ENCODE measurements at regions not wholly inside any gene's neighbourhood (a gene's known extent, or its start where the extent isn't known, plus 50 kb on each side); places are given as distances from the start of the nearest gene placed in this dataset.

DNA sequence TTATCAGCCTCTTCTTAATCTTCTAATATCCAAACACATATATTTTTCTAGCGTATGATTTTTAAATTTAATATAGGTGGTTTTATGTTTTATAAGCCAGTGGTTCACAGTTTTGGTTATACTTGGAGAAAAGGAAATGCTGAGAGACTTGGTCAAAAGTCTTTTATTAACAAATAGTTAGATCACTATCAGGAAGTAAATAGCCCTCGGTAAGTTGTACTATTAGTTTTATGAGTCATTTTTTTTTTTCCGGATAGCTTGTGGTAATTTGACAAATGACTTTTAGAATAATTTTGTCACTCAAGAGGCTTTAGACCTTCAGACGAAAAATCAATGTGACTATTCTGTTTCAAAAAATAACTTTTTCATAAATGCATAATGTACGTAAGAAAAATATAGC is 232.2 kb upstream of the ROBO1 start:
- no peaks in the 10 kb centered on the region for H3K9me3 ChIP-seq
- WGBS, 2 donors = 72 to 78% methylated on average over 5 of the region's 5 CpGs
- H3K4me3 ChIP-seq = no peak overlapping the region
- no peaks in the 10 kb centered on the region for H3K36me3 ChIP-seq
- H3K4me1 ChIP-seq = no peaks in the 10 kb centered on the region
- no peak for DNase-seq (ENCODE audit: low spot score in 2 of 2)
- no peaks in the 10 kb centered on the region for H3K27me3 ChIP-seq
- TF ChIP-seq EP300 (IDR thresholded peaks at IDR 0.05) (no peak), POLR2A (IDR thresholded peaks at IDR 0.05) (no peak)
- TF ChIP-seq, protein P1, sequence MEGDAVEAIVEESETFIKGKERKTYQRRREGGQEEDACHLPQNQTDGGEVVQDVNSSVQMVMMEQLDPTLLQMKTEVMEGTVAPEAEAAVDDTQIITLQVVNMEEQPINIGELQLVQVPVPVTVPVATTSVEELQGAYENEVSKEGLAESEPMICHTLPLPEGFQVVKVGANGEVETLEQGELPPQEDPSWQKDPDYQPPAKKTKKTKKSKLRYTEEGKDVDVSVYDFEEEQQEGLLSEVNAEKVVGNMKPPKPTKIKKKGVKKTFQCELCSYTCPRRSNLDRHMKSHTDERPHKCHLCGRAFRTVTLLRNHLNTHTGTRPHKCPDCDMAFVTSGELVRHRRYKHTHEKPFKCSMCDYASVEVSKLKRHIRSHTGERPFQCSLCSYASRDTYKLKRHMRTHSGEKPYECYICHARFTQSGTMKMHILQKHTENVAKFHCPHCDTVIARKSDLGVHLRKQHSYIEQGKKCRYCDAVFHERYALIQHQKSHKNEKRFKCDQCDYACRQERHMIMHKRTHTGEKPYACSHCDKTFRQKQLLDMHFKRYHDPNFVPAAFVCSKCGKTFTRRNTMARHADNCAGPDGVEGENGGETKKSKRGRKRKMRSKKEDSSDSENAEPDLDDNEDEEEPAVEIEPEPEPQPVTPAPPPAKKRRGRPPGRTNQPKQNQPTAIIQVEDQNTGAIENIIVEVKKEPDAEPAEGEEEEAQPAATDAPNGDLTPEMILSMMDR (IDR thresholded peaks at IDR 0.05) = no peak
- H3K27ac ChIP-seq = no peak overlapping the region

DNA sequence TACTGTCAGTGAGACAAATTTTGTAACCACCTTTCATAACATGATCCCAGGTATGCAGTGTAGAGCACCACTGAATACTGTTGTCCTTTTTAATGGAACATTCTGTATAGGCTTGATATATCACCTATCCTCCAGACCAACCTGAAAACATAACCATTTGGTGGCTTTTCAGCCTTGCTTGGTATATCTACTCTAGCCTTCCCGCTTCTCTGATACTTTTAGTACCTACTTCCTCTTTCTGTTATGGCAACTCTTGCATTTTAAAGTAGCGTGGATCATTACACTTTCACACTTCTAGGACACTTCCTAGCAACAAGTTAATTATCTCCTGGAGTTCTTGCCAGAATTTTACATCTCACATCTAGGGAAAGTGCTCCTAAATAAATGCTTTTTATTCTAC is 226.6 kb upstream of the ROBO1 start:
- TF ChIP-seq EP300 (IDR thresholded peaks at IDR 0.05) (no peak), POLR2A (IDR thresholded peaks at IDR 0.05) (no peak)
- TF ChIP-seq, protein P1 (IDR thresholded peaks at IDR 0.05) = no peak
- Histone ChIP-seq H3K36me3 (no peaks in the 10 kb centered on the region), H3K27me3 (no peaks in the 10 kb centered on the region), H3K4me1 (no peaks in the 10 kb centered on the region), H3K9me3 (no peaks in the 10 kb centered on the region), H3K27ac (no peak overlapping the region), H3K4me3 (no peak overlapping the region)
- 74 to 91% methylated on average over 2 of the region's 2 CpGs for WGBS, 2 donors
- no peak for DNase-seq (ENCODE audit: low spot score in 2 of 2)

DNA sequence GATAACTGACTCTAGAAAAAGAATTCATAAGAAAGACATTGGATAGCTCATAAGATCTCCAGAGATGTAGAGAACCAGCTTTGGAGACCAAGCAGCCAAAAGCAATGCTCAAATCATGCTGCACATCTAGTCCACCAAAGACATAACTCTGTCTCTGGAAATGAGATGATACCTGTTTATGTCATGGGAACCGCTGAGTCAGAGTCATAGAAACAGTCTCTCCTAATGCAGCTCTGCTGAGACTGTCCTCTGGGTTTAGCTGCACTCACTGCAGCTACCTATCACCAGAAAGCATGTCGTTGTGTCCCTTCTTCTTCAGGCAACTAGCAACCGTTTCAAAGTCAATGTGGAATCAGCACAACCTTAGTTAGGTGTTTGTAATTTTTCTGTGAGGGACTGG is 218.5 kb upstream of the ROBO1 start:
- no peak overlapping the region for H3K4me3 ChIP-seq
- no peaks in the 10 kb centered on the region for H3K36me3 ChIP-seq
- H3K27ac ChIP-seq = no peak overlapping the region
- no peaks in the 10 kb centered on the region for H3K9me3 ChIP-seq
- no peaks in the 10 kb centered on the region for H3K27me3 ChIP-seq
- WGBS, 2 donors = 89 to 91% methylated on average over 3 of the region's 3 CpGs
- TF ChIP-seq EP300 (IDR thresholded peaks at IDR 0.05) (no peak), POLR2A (IDR thresholded peaks at IDR 0.05) (no peak)
- TF ChIP-seq, protein P1 (IDR thresholded peaks at IDR 0.05) = no peak
- H3K4me1 ChIP-seq = no peaks in the 10 kb centered on the region
- no peak for DNase-seq (ENCODE audit: low spot score in 2 of 2)

DNA sequence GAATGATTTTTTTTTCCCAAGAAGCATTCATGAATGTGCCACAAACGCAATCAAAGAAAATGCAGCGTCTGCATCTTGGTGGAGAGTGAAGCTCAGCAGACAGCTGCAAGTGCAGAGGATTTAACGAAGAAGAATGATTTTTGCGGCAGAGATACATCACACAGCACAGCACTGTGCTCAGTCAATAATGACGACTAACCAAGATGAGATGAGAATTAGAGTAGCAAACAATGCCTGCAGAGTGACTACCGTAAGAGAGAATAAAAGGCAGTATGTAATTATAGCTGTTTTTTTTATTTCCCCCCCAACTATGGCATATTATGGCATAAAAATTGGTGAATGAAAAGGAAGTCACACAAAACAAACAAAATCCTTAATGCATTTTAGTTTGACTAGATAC is 218.0 kb upstream of the ROBO1 start:
- Histone ChIP-seq H3K27me3 (no peaks in the 10 kb centered on the region), H3K4me1 (no peaks in the 10 kb centered on the region), H3K4me3 (no peak overlapping the region), H3K36me3 (no peaks in the 10 kb centered on the region), H3K27ac (no peak overlapping the region), H3K9me3 (no peaks in the 10 kb centered on the region)
- TF ChIP-seq EP300 (IDR thresholded peaks at IDR 0.05) (no peak), POLR2A (IDR thresholded peaks at IDR 0.05) (no peak)
- TF ChIP-seq, protein P1 (IDR thresholded peaks at IDR 0.05) = no peak
- WGBS, 2 donors = 56 to 59% methylated on average over 6 of the region's 6 CpGs
- DNase-seq (ENCODE audit: low spot score in 2 of 2) = no peak

DNA sequence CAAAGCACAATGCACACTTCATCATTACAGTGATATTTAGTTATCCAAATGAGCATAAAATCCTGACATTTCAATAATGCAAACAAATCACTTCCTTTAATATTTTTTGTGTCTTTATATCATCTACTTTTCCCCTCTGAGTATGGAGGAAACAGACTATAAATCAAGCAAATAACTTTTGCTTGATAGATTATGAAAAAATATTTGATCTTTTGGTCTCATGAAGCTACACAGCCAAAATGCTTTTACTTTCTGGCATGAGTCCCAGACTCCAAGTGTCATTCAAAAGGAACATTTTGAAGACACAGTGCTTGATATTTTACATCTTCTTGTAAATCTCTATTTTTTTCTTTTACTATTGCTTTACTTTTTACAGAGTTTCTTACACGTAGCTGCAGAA is 215.3 kb upstream of the ROBO1 start:
- H3K4me3 ChIP-seq = no peak overlapping the region
- no peaks in the 10 kb centered on the region for H3K9me3 ChIP-seq
- no peak overlapping the region for H3K27ac ChIP-seq
- H3K27me3 ChIP-seq = no peaks in the 10 kb centered on the region
- no peak for TF ChIP-seq EP300 (IDR thresholded peaks at IDR 0.05)
- TF ChIP-seq POLR2A (IDR thresholded peaks at IDR 0.05) = no peak
- TF ChIP-seq, protein P1 (IDR thresholded peaks at IDR 0.05) = no peak
- DNase-seq (ENCODE audit: low spot score in 2 of 2) = no peak
- H3K36me3 ChIP-seq = no peaks in the 10 kb centered on the region
- 31 to 34% methylated on average over 1 of the region's 1 CpG for WGBS, 2 donors
- no peaks in the 10 kb centered on the region for H3K4me1 ChIP-seq

Data from tibial nerve (tissue), 4 donors.